Heart left ventricle (tissue), 16 donors: ENCODE measurements at regions not wholly inside any gene's neighbourhood (a gene's known extent, or its start where the extent isn't known, plus 50 kb on each side); places are given as distances from the start of the nearest gene placed in this dataset.

Source experiments
- ATAC-seq, 4 donors: fragments of 200-7000 bp; cut with Tn5 transposase; one replicate each; pipeline ENCODE4 v1.9.1; 2020 to 2022; ENCODE audit warnings: moderate library complexity in 4 of 4, mild to moderate bottlenecking in 3 of 4, moderate number of reproducible peaks in 1 of 4
- DNase-seq, 5 donors: peaks; one replicate each; pipeline ENCODE4 v3.0.0-alpha.2; 2020
- H3K27ac ChIP-seq, 12 donors: fragments of 200-600 bp; sonication (generic) in 4 of 12; one replicate each; pipeline versions ENCODE4 v1.5.0 to v1.8.0; 2016 to 2022; ENCODE audit warnings: mild to moderate bottlenecking in 2 of 12
- H3K27me3 ChIP-seq, 9 donors: fragments of 200-600 bp; sonication (generic) in 2 of 9; one replicate each; pipeline versions ENCODE4 v1.5.1 to v1.8.0; 2016 to 2022; ENCODE audit warnings: mild to moderate bottlenecking in 3 of 9
- H3K36me3 ChIP-seq, 9 donors: fragments of 200-600 bp; sonication (generic) in 2 of 9; one replicate each; pipeline versions ENCODE4 v1.5.0 to v1.8.0; 2018 to 2022; ENCODE audit warnings: mild to moderate bottlenecking in 2 of 9
- H3K4me1 ChIP-seq, 12 donors: fragments of 200-600 bp; sonication (generic) in 4 of 12; one replicate each; pipeline versions ENCODE4 v1.5.0 to v1.8.0; 2016 to 2022; ENCODE audit warnings: mild to moderate bottlenecking in 3 of 12
- H3K4me3 ChIP-seq, 12 donors: fragments of 200-600 bp; sonication (generic) in 4 of 12; one replicate each; pipeline versions ENCODE4 v1.5.0 to v1.8.0; 2017 to 2022; ENCODE audit warnings: mild to moderate bottlenecking in 9 of 12, moderate library complexity in 4 of 12
- H3K9me3 ChIP-seq, 12 donors: fragments of 200-600 bp; sonication (generic) in 4 of 12; one replicate each; pipeline versions ENCODE4 v1.5.0 to v1.8.0; 2016 to 2022; ENCODE audit warnings: mild to moderate bottlenecking in 1 of 12
- CTCF ChIP-seq, 12 donors: fragments of 200-600 bp; sonication (generic) in 4 of 12; IDR thresholded peaks; one replicate each; pipeline versions ENCODE4 v1.5.0 to v1.8.0; 2018 to 2022; ENCODE audit warnings: antibody characterized with exemption in 12 of 12, mild to moderate bottlenecking in 5 of 12
- POLR2A ChIP-seq, 2 donors: fragments of 450-650 bp; IDR thresholded peaks; one replicate each; pipeline ENCODE4 v1.6.1; 2017; ENCODE audit warnings: antibody characterized with exemption in 2 of 2, mild to moderate bottlenecking in 2 of 2, moderate library complexity in 2 of 2
- WGBS, 4 donors: extraction: QIAGEN DNeasy Blood & Tissue Kit in 2 of 4; methylation state at CpG; one replicate each; pipeline versions ENCODE4 v1.1.5 to v1.1.7; 2013 to 2018; 5-methylcytosine and 5-hydroxymethylcytosine counted together
- intact Hi-C, 10 donors: fragments of 100-400 bp; cut with DNase I; formaldehyde crosslinking; loops; one replicate each; pipeline versions ENCODE4 v1.11.1 to v1.14.2; 2022
- donor health status: ischemic (EF 13 %, LVEDD 7.1; RV severe dilation, severe dysfunction).
- donor health status: healthy with polysubstance abuse.
- donor health status: DM: no; HTN: yes; CAD: no.
- donor health status: DM: no; HTN: no; CAD: no.
- donor health status: ischemic (EF 25% LVEDD 6.9; RV normal size, moderate dysfunction).
- donor health status: ischemic (EF 25% LVEDD 5.7; RV mildly dilated, moderate dysfunction).
- donor health status: healthy.
- donor health status: DM: yes; HTN: yes; CAD: no.
- donor health status: ischemic (EF 35%, LVEDD 5.7; RV mildly dilated, moderate dysfunction).
- donor health status: nonischemic (EF 11% LVEDD 7.7; RV severe dilation, severe dysfunction).
- donor health status: DM: yes; HTN: yes; CAD: no.
- donor health status: PGD.
- donor health status: ischemic (EF 29% LVEDD 5.4; RV normal size, mild dysfunction).
- donor health status: nonischemic (EF 23%, LVEDD 6.1; RV moderate dilation, normal function).

- Histone ChIP-seq H3K9me3 (no peaks in the 10 kb centered on the region), H3K4me1 (no peaks in the 10 kb centered on the region), H3K27ac (no peak overlapping the region), H3K36me3 (no peaks in the 10 kb centered on the region), H3K27me3 (peaks cover 0 to 6% (median 0%) of the 10 kb centered on the region in 9 donors), H3K4me3 (no peak overlapping the region)
- WGBS, 4 donors = 78 to 92% (median 88%) methylated on average over 1 of the region's 1 CpG
- TF ChIP-seq CTCF (IDR thresholded peaks at IDR 0.05) = no peak
- no peak for TF ChIP-seq POLR2A (IDR thresholded peaks at IDR 0.05)
- DNase-seq (no peak), ATAC-seq (no peak)
- intact Hi-C loops = no loop called here
These were observed 252.0 kb downstream of the RASEF start for GRCh38 chr9:82810915-82811314.

GRCh38 chr9:82819260-82819659 lies 243.7 kb downstream of the RASEF start:
- Histone ChIP-seq H3K27me3 (peaks cover 0 to 2% (median 0%) of the 10 kb centered on the region in 9 donors), H3K27ac (no peak overlapping the region), H3K36me3 (no peaks in the 10 kb centered on the region), H3K4me1 (no peaks in the 10 kb centered on the region), H3K4me3 (no peak overlapping the region), H3K9me3 (peaks cover 0 to 7% (median 0%) of the 10 kb centered on the region in 12 donors)
- ATAC-seq (no peak), DNase-seq (no peak)
- intact Hi-C loops = no loop called here
- 87 to 96% (median 92%) methylated on average over 2 of the region's 2 CpGs for WGBS, 4 donors
- TF ChIP-seq CTCF (IDR thresholded peaks at IDR 0.05) (no peak), POLR2A (IDR thresholded peaks at IDR 0.05) (no peak)

- Histone ChIP-seq H3K36me3 (no peaks in the 10 kb centered on the region), H3K9me3 (peaks cover 0 to 7% (median 0%) of the 10 kb centered on the region in 12 donors), H3K4me1 (no peaks in the 10 kb centered on the region), H3K27me3 (peaks cover 0 to 2% (median 0%) of the 10 kb centered on the region in 9 donors), H3K4me3 (no peak overlapping the region), H3K27ac (no peak overlapping the region)
- TF ChIP-seq CTCF (IDR thresholded peaks at IDR 0.05) = no peak
- TF ChIP-seq POLR2A (IDR thresholded peaks at IDR 0.05) = no peak
- intact Hi-C loops = no loop called here
- ATAC-seq = no peak
- DNase-seq = no peak
- WGBS, 4 donors = 27 to 43% (median 31%) methylated on average over 1 of the region's 1 CpG
These were observed 242.8 kb downstream of the RASEF start for GRCh38 chr9:82820186-82820585.

GRCh38 chr9:82829818-82830217 lies 233.1 kb downstream of the RASEF start:
- Histone ChIP-seq H3K4me3 (no peak overlapping the region), H3K27ac (no peak overlapping the region), H3K27me3 (no peaks in the 10 kb centered on the region), H3K4me1 (no peaks in the 10 kb centered on the region), H3K36me3 (no peaks in the 10 kb centered on the region), H3K9me3 (no peaks in the 10 kb centered on the region)
- ATAC-seq (no peak), DNase-seq (no peak)
- intact Hi-C loops = no loop called here
- TF ChIP-seq POLR2A (IDR thresholded peaks at IDR 0.05) (no peak), CTCF (IDR thresholded peaks at IDR 0.05) (no peak)
- WGBS, 4 donors = 46 to 51% (median 50%) methylated on average over 4 of the region's 4 CpGs
